22Rv1 (cell line): ENCODE measurements at regions not wholly inside any gene's neighbourhood (a gene's known extent, or its start where the extent isn't known, plus 50 kb on each side); places are given as distances from the start of the nearest gene placed in this dataset.

Experiments
- ZFX ChIP-seq: fragments of 450-650 bp; IDR thresholded peaks from 2 replicates; pipeline ENCODE4 v1.6.1; 2017; ENCODE audit warnings: antibody characterized with exemption, borderline replicate concordance
- TF ChIP-seq, protein P1 (sequence below): fragments of 450-650 bp; IDR thresholded peaks from 2 replicates; pipeline ENCODE4 v1.5.1; 2017; ENCODE audit warnings: mild to moderate bottlenecking

DNA sequence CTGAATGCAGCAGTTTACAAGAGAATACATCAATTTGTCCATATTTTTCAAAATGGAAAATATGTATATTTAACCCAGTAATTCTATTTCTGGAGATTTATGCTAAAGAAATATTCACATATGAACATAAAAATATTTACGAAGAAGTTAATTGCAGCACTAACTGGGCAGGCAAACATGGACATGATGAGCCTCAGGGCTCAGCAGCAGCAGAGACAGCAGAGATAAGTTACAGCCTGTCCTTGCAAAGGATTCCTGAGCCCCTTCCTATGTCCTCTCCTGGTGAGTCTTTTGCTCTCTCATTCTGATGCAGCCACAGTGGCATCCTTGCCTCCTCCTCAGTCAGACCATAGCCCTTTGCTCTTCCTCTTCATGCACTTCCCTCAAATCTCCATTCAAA lies 680.6 kb upstream of the CPEB2 start:
- TF ChIP-seq, protein P1, sequence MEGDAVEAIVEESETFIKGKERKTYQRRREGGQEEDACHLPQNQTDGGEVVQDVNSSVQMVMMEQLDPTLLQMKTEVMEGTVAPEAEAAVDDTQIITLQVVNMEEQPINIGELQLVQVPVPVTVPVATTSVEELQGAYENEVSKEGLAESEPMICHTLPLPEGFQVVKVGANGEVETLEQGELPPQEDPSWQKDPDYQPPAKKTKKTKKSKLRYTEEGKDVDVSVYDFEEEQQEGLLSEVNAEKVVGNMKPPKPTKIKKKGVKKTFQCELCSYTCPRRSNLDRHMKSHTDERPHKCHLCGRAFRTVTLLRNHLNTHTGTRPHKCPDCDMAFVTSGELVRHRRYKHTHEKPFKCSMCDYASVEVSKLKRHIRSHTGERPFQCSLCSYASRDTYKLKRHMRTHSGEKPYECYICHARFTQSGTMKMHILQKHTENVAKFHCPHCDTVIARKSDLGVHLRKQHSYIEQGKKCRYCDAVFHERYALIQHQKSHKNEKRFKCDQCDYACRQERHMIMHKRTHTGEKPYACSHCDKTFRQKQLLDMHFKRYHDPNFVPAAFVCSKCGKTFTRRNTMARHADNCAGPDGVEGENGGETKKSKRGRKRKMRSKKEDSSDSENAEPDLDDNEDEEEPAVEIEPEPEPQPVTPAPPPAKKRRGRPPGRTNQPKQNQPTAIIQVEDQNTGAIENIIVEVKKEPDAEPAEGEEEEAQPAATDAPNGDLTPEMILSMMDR = no peak
- TF ChIP-seq ZFX = no peak
